H9 (cell line): ENCODE measurements at regions not wholly inside any gene's neighbourhood (a gene's known extent, or its start where the extent isn't known, plus 50 kb on each side); places are given as distances from the start of the nearest gene placed in this dataset.
A peak's percentile ranks its signal among the peaks of the same experiment; 100 is the strongest.
"Not testable (repeated sequence)": the region's sequence is repeated elsewhere in the genome, so short reads cannot be mapped to it uniquely, and the experiment has no call there.

Experiments
- DNase-seq: peaks from one replicate; pipeline ENCODE4 v3.0.0-alpha.2; 2017
- H2AFZ ChIP-seq: one replicate; pipeline ENCODE4 v1.6.1; 2013; ENCODE audit warnings: mild to moderate bottlenecking, low read length, control low read depth, moderate library complexity
- H2AK5ac ChIP-seq: 2 replicates; pipeline ENCODE4 v1.6.1; 2013; ENCODE audit warnings: low read length, control low read depth, mixed read lengths; ENCODE audit not compliant: insufficient read length
- H2BK120ac ChIP-seq: one replicate; pipeline ENCODE4 v1.6.1; 2013; ENCODE audit warnings: low read depth, mild to moderate bottlenecking, low read length, control low read depth, inconsistent platforms; ENCODE audit not compliant: poor library complexity, severe bottlenecking
- H2BK12ac ChIP-seq: 2 replicates; pipeline ENCODE4 v1.6.1; 2013; ENCODE audit warnings: low read length, control low read depth, mixed read lengths, low read depth; ENCODE audit not compliant: insufficient read length
- H2BK15ac ChIP-seq: 2 replicates; pipeline ENCODE4 v1.6.1; 2013; ENCODE audit warnings: low read depth, low read length, control low read depth
- H2BK20ac ChIP-seq: one replicate; pipeline ENCODE4 v1.6.1; 2013; ENCODE audit warnings: low read depth, mild to moderate bottlenecking, low read length, control low read depth, inconsistent platforms; ENCODE audit not compliant: poor library complexity, severe bottlenecking
- H2BK5ac ChIP-seq: 2 replicates; pipeline ENCODE4 v1.6.1; 2013; ENCODE audit warnings: low read length, control low read depth, mixed read lengths; ENCODE audit not compliant: insufficient read length
- H3K14ac ChIP-seq: 2 replicates; pipeline ENCODE4 v1.6.1; 2013; ENCODE audit warnings: low read length, control low read depth; ENCODE audit not compliant: insufficient read depth
- H3K18ac ChIP-seq: 2 replicates; pipeline ENCODE4 v1.6.1; 2013; ENCODE audit warnings: low read depth, mild to moderate bottlenecking, mixed read lengths, low read length, control low read depth; ENCODE audit not compliant: insufficient read length
- H3K23ac ChIP-seq: 2 replicates; pipeline ENCODE4 v1.6.1; 2013; ENCODE audit warnings: low read length, control low read depth, mixed read lengths, low read depth; ENCODE audit not compliant: insufficient read length
- H3K23me2 ChIP-seq: 2 replicates; pipeline ENCODE4 v1.6.1; 2013; ENCODE audit warnings: low read depth, mild to moderate bottlenecking, mixed read lengths, low read length, control low read depth; ENCODE audit not compliant: insufficient read length, poor library complexity, severe bottlenecking
- H3K27ac ChIP-seq: 2 replicates; pipeline ENCODE4 v1.5.1; 2013; ENCODE audit warnings: low read length, control low read depth, mixed read lengths, low read depth; ENCODE audit not compliant: insufficient read length
- H3K27me3 ChIP-seq: 2 replicates; pipeline ENCODE4 v1.6.1; 2013; ENCODE audit warnings: low read length, control low read depth, inconsistent platforms; ENCODE audit not compliant: insufficient read depth
- H3K4ac ChIP-seq: 2 replicates; pipeline ENCODE4 v1.6.1; 2013; ENCODE audit warnings: low read depth, mild to moderate bottlenecking, control low read depth, inconsistent platforms, low read length, moderate library complexity
- H3K4me1 ChIP-seq: 2 replicates; pipeline ENCODE4 v1.6.1; 2013; ENCODE audit warnings: low read length, control low read depth, inconsistent platforms; ENCODE audit not compliant: insufficient read depth
- H3K4me2 ChIP-seq: 2 replicates; pipeline ENCODE4 v1.6.1; 2013; ENCODE audit warnings: low read length, control low read depth, mixed read lengths; ENCODE audit not compliant: insufficient read length, insufficient read depth
- H3K56ac ChIP-seq: 2 replicates; pipeline ENCODE4 v1.6.1; 2013; ENCODE audit warnings: low read depth, mild to moderate bottlenecking, mixed read lengths, low read length, control low read depth; ENCODE audit not compliant: insufficient read length
- H3K79me1 ChIP-seq: 2 replicates; pipeline ENCODE4 v1.6.1; 2013; ENCODE audit warnings: low read depth, mild to moderate bottlenecking, moderate library complexity, low read length, control low read depth, inconsistent platforms; ENCODE audit not compliant: insufficient read depth, poor library complexity, severe bottlenecking
- H3K79me2 ChIP-seq: 2 replicates; pipeline ENCODE4 v1.6.1; 2013; ENCODE audit warnings: low read length, control low read depth, inconsistent platforms; ENCODE audit not compliant: insufficient read depth
- H3K9ac ChIP-seq: 2 replicates; pipeline ENCODE4 v1.6.1; 2013; ENCODE audit warnings: low read length, control low read depth, mixed read lengths; ENCODE audit not compliant: insufficient read length; ENCODE audit errors: extremely low read depth
- H3K9me3 ChIP-seq: one replicate; pipeline ENCODE4 v1.6.1; 2013; ENCODE audit warnings: low read depth, low read length, inconsistent platforms; ENCODE audit not compliant: control insufficient read depth
- H3T11ph ChIP-seq: one replicate; pipeline ENCODE4 v1.6.1; 2013; ENCODE audit warnings: mild to moderate bottlenecking, low read length, control low read depth, inconsistent platforms
- H4K20me1 ChIP-seq: one replicate; pipeline ENCODE4 v1.6.1; 2013; ENCODE audit not compliant: control insufficient read depth, insufficient read length, insufficient read depth
- H4K5ac ChIP-seq: 2 replicates; pipeline ENCODE4 v1.6.1; 2013; ENCODE audit warnings: low read depth, mild to moderate bottlenecking, mixed read lengths, low read length, control low read depth; ENCODE audit not compliant: insufficient read length
- H4K8ac ChIP-seq: replicated peaks from 2 replicates; pipeline ENCODE4 v1.6.1; 2013; ENCODE audit warnings: low read length, control low read depth, mixed read lengths, low read depth; ENCODE audit not compliant: insufficient read length
- H4K91ac ChIP-seq: 2 replicates; pipeline ENCODE4 v1.6.1; 2013; ENCODE audit warnings: low read depth, mild to moderate bottlenecking, moderate library complexity, mixed read lengths, low read length, control low read depth; ENCODE audit not compliant: insufficient read length
- H3K27ac Mint-ChIP-seq, 3 experiments: 2 replicates in 2 of 3; 3 replicates in 1 of 3; pipeline ENCODE4 v1.8.0; 2020 to 2021; ENCODE audit warnings: mixed read lengths in 3 of 3, mild to moderate bottlenecking in 1 of 3, moderate library complexity in 1 of 3
- H3K27me3 Mint-ChIP-seq: 2 replicates; pipeline ENCODE4 v1.8.0; 2021; ENCODE audit warnings: low read depth, mild to moderate bottlenecking, moderate library complexity, mixed read lengths
- H3K36me3 Mint-ChIP-seq, 3 experiments: 2 replicates in 2 of 3; 3 replicates in 1 of 3; pipeline ENCODE4 v1.8.0; 2020 to 2021; ENCODE audit warnings: low read depth in 3 of 3, mixed read lengths in 3 of 3; ENCODE audit not compliant: insufficient read depth in 1 of 3
- H3K4me1 Mint-ChIP-seq, 2 experiments: 2 replicates each; pipeline ENCODE4 v1.8.0; 2020; ENCODE audit warnings: mixed read lengths in 2 of 2
- H3K4me3 Mint-ChIP-seq, 2 experiments: 2 replicates in 1 of 2; 3 replicates in 1 of 2; pipeline ENCODE4 v1.8.0; 2020 to 2021; ENCODE audit warnings: mild to moderate bottlenecking in 2 of 2, mixed read lengths in 2 of 2, moderate library complexity in 1 of 2
- H3K9me3 Mint-ChIP-seq, 2 experiments: 2 replicates in 1 of 2; 3 replicates in 1 of 2; pipeline ENCODE4 v1.8.0; 2020; ENCODE audit warnings: mild to moderate bottlenecking in 2 of 2, mixed read lengths in 2 of 2, moderate library complexity in 1 of 2
- WGBS: extraction: QIAGEN DNeasy Blood & Tissue Kit; methylation state at CpG from one replicate; pipeline ENCODE4 v1.1.7; 2013; ENCODE audit warnings: missing lambda C conversion rate, low lambda C conversion rate, mixed read lengths; ENCODE audit not compliant: insufficient read length; ENCODE audit errors: extremely low coverage; 5-methylcytosine and 5-hydroxymethylcytosine counted together
- TF ChIP-seq, protein P1 (sequence below): fragments of 200-600 bp; sonication (generic); conservative IDR thresholded peaks from 3 replicates; pipeline ENCODE4 v1.8.0; 2021; ENCODE audit warnings: antibody characterized with exemption, mild to moderate bottlenecking

DNA sequence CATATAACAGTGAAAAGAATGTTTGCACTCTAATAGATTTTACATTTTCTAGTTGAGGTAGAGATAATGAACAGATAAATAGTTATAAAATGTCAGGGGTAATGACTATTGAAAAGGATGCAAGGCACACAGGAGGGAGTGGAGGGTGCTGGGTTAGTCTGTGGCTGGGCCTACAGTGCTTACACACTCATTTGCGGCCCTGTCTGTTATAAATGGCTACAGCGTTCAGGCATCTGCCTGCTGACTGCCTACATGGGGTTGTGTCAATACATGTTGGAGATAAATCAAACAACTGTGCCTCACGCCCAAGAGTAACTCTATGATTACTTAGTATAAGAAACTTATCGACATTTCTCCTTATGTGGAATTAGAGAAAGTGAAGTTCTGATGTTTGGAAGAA, 313.3 kb downstream of the ACTR3B start:
- Histone ChIP-seq H2AFZ (no peak overlapping the region), H3K4me1 (no peaks in the 10 kb centered on the region)
- TF ChIP-seq, protein P1, sequence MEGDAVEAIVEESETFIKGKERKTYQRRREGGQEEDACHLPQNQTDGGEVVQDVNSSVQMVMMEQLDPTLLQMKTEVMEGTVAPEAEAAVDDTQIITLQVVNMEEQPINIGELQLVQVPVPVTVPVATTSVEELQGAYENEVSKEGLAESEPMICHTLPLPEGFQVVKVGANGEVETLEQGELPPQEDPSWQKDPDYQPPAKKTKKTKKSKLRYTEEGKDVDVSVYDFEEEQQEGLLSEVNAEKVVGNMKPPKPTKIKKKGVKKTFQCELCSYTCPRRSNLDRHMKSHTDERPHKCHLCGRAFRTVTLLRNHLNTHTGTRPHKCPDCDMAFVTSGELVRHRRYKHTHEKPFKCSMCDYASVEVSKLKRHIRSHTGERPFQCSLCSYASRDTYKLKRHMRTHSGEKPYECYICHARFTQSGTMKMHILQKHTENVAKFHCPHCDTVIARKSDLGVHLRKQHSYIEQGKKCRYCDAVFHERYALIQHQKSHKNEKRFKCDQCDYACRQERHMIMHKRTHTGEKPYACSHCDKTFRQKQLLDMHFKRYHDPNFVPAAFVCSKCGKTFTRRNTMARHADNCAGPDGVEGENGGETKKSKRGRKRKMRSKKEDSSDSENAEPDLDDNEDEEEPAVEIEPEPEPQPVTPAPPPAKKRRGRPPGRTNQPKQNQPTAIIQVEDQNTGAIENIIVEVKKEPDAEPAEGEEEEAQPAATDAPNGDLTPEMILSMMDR = no peak

DNA sequence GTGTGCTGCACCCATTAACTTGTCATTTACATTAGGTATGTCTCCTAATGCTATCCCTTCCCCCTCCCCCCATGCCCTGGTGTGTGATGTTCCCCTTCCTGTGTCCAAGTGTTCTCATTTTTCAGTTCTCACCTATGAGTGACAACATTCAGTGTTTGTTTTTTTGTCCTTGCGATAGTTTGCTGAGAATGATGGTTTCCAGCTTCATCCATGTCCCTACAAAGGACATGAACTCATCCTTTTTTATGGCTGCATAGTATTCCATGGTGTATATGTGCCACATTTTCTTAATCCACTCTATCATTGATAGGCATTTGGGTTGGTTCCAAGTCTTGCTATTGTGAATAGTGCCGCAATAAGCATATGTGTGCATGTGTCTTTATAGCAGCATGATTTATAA, 316.7 kb downstream of the ACTR3B start:
- H3K4me2 ChIP-seq, H3K14ac ChIP-seq, H2BK120ac ChIP-seq, H3T11ph ChIP-seq, H3K23me2 ChIP-seq, H3K79me1 ChIP-seq, H4K91ac ChIP-seq, H4K20me1 ChIP-seq, H3K4me1 ChIP-seq, H3K9ac ChIP-seq, H3K79me2 ChIP-seq, H3K23ac ChIP-seq, H3K27ac Mint-ChIP-seq, H3K27me3 ChIP-seq, H3K56ac ChIP-seq, H3K27me3 Mint-ChIP-seq, H4K8ac ChIP-seq, H2BK5ac ChIP-seq, H3K4ac ChIP-seq, DNase-seq, H2BK20ac ChIP-seq, H3K27ac ChIP-seq, H3K9me3 Mint-ChIP-seq, H3K4me1 Mint-ChIP-seq, H3K4me3 Mint-ChIP-seq, H3K9me3 ChIP-seq, H2BK12ac ChIP-seq, H2AFZ ChIP-seq, H4K5ac ChIP-seq, H2BK15ac ChIP-seq, H3K36me3 Mint-ChIP-seq, H3K18ac ChIP-seq, H2AK5ac ChIP-seq: not testable (repeated sequence)
- no CpG with 5 or more reads among the region's 2 CpGs for WGBS

More for the DNA sequence above, 313.3 kb downstream of the ACTR3B start:
- H2BK5ac ChIP-seq = no peak overlapping the region
- no peak for DNase-seq
- H3K9ac ChIP-seq = no peak overlapping the region
- no peak overlapping the region for H3T11ph ChIP-seq
- H3K14ac ChIP-seq = no peak overlapping the region
- H3K4me1 Mint-ChIP-seq = peaks cover 4 to 5% of the 10 kb centered on the region in 2 experiments
- no peak overlapping the region for H3K4me3 Mint-ChIP-seq
- no peaks in the 10 kb centered on the region; a peak in 1 of 7 replicates for H3K36me3 Mint-ChIP-seq
- no peak overlapping the region for H3K4me2 ChIP-seq
- H2BK12ac ChIP-seq = no peak overlapping the region
- no peak overlapping the region for H3K23ac ChIP-seq
- no peak overlapping the region for H4K91ac ChIP-seq
- H3K9me3 ChIP-seq = no peaks in the 10 kb centered on the region
- no peak overlapping the region for H4K5ac ChIP-seq
- H3K79me1 ChIP-seq = no peaks in the 10 kb centered on the region
- no peaks in the 10 kb centered on the region for H3K23me2 ChIP-seq
- no peak overlapping the region for H4K8ac ChIP-seq
- no peak overlapping the region for H3K56ac ChIP-seq
- H3K18ac ChIP-seq = no peak overlapping the region
- no peak overlapping the region for H2BK20ac ChIP-seq
- H3K27me3 Mint-ChIP-seq = no peaks in the 10 kb centered on the region; the same call in 1 of the 2 replicates
- no peaks in the 10 kb centered on the region for H3K9me3 Mint-ChIP-seq
- H3K4ac ChIP-seq = no peak overlapping the region
- H3K27ac ChIP-seq = no peak overlapping the region
- no CpG with 5 or more reads among the region's 4 CpGs for WGBS
- no peaks in the 10 kb centered on the region for H3K79me2 ChIP-seq
- no peak overlapping the region for H2AK5ac ChIP-seq
- no peaks in the 10 kb centered on the region for H3K27me3 ChIP-seq
- no peak overlapping the region for H2BK15ac ChIP-seq
- peak overlapping the region in 1 of 3 experiments; percentile 19; a peak in 1 of 7 replicates for H3K27ac Mint-ChIP-seq
- H2BK120ac ChIP-seq = no peak overlapping the region
- no peaks in the 10 kb centered on the region for H4K20me1 ChIP-seq
